ENCODE measurements at regions not wholly inside any gene's neighbourhood (a gene's known extent, or its start where the extent isn't known, plus 50 kb on each side); places are given as distances from the start of the nearest gene placed in this dataset.

GRCh38 chr21:23009360-23009759 lies 2011.2 kb downstream of the NCAM2 start:
- DNase-seq (ENCODE audit: extremely low read depth, insufficient read length), result no peak
- TF ChIP-seq CTCF (IDR thresholded peaks at IDR 0.05; ENCODE audit: insufficient read depth, low read length, poor library complexity, severe bottlenecking), result no peak
- no peak overlapping the region for H3K4me3 ChIP-seq (replicated peaks; ENCODE audit: low read depth, low read length)
- H3K36me3 ChIP-seq (ENCODE audit: control insufficient read depth, insufficient read depth, low read length), result no peaks in the 10 kb centered on the region
- no peaks in the 10 kb centered on the region for H3K27me3 ChIP-seq (replicated peaks; ENCODE audit: control insufficient read depth, insufficient read depth, low read length)

GRCh38 chr21:23014021-23014420 lies 2015.8 kb downstream of the NCAM2 start:
- no peaks in the 10 kb centered on the region for H3K27me3 ChIP-seq (replicated peaks; ENCODE audit: control insufficient read depth, insufficient read depth, low read length)
- no peak for DNase-seq (ENCODE audit: extremely low read depth, insufficient read length)
- no peak overlapping the region for H3K4me3 ChIP-seq (replicated peaks; ENCODE audit: low read depth, low read length)
- no peak for TF ChIP-seq CTCF (IDR thresholded peaks at IDR 0.05; ENCODE audit: insufficient read depth, low read length, poor library complexity, severe bottlenecking)
- no peaks in the 10 kb centered on the region for H3K36me3 ChIP-seq (ENCODE audit: control insufficient read depth, insufficient read depth, low read length)

GRCh38 chr21:23016617-23017016 lies 2018.4 kb downstream of the NCAM2 start:
- H3K36me3 ChIP-seq (ENCODE audit: control insufficient read depth, insufficient read depth, low read length), result no peaks in the 10 kb centered on the region
- H3K4me3 ChIP-seq (replicated peaks; ENCODE audit: low read depth, low read length), result no peak overlapping the region
- no peak for DNase-seq (ENCODE audit: extremely low read depth, insufficient read length)
- H3K27me3 ChIP-seq (replicated peaks; ENCODE audit: control insufficient read depth, insufficient read depth, low read length), result no peaks in the 10 kb centered on the region
- TF ChIP-seq CTCF (IDR thresholded peaks at IDR 0.05; ENCODE audit: insufficient read depth, low read length, poor library complexity, severe bottlenecking), result no peak

- H3K27me3 ChIP-seq (replicated peaks; ENCODE audit: control insufficient read depth, insufficient read depth, low read length), result no peaks in the 10 kb centered on the region
- H3K4me3 ChIP-seq (replicated peaks; ENCODE audit: low read depth, low read length), result no peak overlapping the region
- no peaks in the 10 kb centered on the region for H3K36me3 ChIP-seq (ENCODE audit: control insufficient read depth, insufficient read depth, low read length)
- no peak for DNase-seq (ENCODE audit: extremely low read depth, insufficient read length)
- no peak for TF ChIP-seq CTCF (IDR thresholded peaks at IDR 0.05; ENCODE audit: insufficient read depth, low read length, poor library complexity, severe bottlenecking)
These were observed 2019.8 kb downstream of the NCAM2 start for GRCh38 chr21:23017989-23018388.

- no peak for DNase-seq (ENCODE audit: extremely low read depth, insufficient read length)
- no peak for TF ChIP-seq CTCF (IDR thresholded peaks at IDR 0.05; ENCODE audit: insufficient read depth, low read length, poor library complexity, severe bottlenecking)
- Histone ChIP-seq H3K36me3 (ENCODE audit: control insufficient read depth, insufficient read depth, low read length) (no peaks in the 10 kb centered on the region), H3K27me3 (replicated peaks; ENCODE audit: control insufficient read depth, insufficient read depth, low read length) (no peaks in the 10 kb centered on the region), H3K4me3 (replicated peaks; ENCODE audit: low read depth, low read length) (no peak overlapping the region)
These were observed 2022.8 kb downstream of the NCAM2 start for GRCh38 chr21:23020969-23021368.

- no peak for TF ChIP-seq CTCF (IDR thresholded peaks at IDR 0.05; ENCODE audit: insufficient read depth, low read length, poor library complexity, severe bottlenecking)
- DNase-seq (ENCODE audit: extremely low read depth, insufficient read length), result no peak
- no peaks in the 10 kb centered on the region for H3K27me3 ChIP-seq (replicated peaks; ENCODE audit: control insufficient read depth, insufficient read depth, low read length)
- no peak overlapping the region for H3K4me3 ChIP-seq (replicated peaks; ENCODE audit: low read depth, low read length)
- no peaks in the 10 kb centered on the region for H3K36me3 ChIP-seq (ENCODE audit: control insufficient read depth, insufficient read depth, low read length)
These were observed 2023.3 kb downstream of the NCAM2 start for GRCh38 chr21:23021481-23021880.
